ENCODE measurements at regions not wholly inside any gene's neighbourhood (a gene's known extent, or its start where the extent isn't known, plus 50 kb on each side); places are given as distances from the start of the nearest gene placed in this dataset.

GRCh38 chr9:11038366-11038765, 425.6 kb upstream of the PTPRD start:
- no peak overlapping the region for H3K4me3 ChIP-seq (ENCODE audit: low read depth, low read length)
- TF ChIP-seq CTCF (IDR thresholded peaks at IDR 0.05; ENCODE audit: insufficient read depth, low read depth, low read length): no peak
- no peak for DNase-seq (ENCODE audit: low read depth)

DNA sequence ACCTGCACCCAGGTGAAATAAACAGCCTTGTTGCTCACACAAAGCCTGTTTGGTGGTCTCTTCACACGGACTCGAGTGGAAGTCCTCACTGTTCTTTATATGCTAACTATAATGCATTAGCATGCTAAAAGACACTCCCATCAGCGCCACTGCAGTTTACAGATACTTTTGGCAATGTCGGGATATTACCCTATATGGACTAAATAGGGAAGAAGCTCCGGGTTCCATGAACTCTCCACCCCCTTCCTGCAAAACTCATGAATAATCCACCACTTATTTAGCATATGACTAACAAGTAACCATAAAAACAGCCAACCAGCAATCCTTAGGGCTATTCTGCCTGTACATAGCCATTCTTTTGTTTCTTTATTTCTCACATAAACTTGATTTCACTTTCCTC, 426.2 kb upstream of the PTPRD start:
- no peak for DNase-seq (ENCODE audit: low read depth)
- no peak for TF ChIP-seq CTCF (IDR thresholded peaks at IDR 0.05; ENCODE audit: insufficient read depth, low read depth, low read length)
- H3K4me3 ChIP-seq (ENCODE audit: low read depth, low read length): no peak overlapping the region

GRCh38 chr9:11045589-11045988, 432.8 kb upstream of the PTPRD start:
- no peak for DNase-seq (ENCODE audit: low read depth)
- TF ChIP-seq CTCF (IDR thresholded peaks at IDR 0.05; ENCODE audit: insufficient read depth, low read depth, low read length): no peak
- H3K4me3 ChIP-seq (ENCODE audit: low read depth, low read length): no peak overlapping the region

GRCh38 chr9:11063263-11063662, 450.5 kb upstream of the PTPRD start:
- DNase-seq (ENCODE audit: low read depth): no peak
- no peak for TF ChIP-seq CTCF (IDR thresholded peaks at IDR 0.05; ENCODE audit: insufficient read depth, low read depth, low read length)
- no peak overlapping the region for H3K4me3 ChIP-seq (ENCODE audit: low read depth, low read length)

GRCh38 chr9:11064909-11065308, 452.1 kb upstream of the PTPRD start:
- no peak for TF ChIP-seq CTCF (IDR thresholded peaks at IDR 0.05; ENCODE audit: insufficient read depth, low read depth, low read length)
- no peak overlapping the region for H3K4me3 ChIP-seq (ENCODE audit: low read depth, low read length)
- DNase-seq (ENCODE audit: low read depth): no peak

DNA sequence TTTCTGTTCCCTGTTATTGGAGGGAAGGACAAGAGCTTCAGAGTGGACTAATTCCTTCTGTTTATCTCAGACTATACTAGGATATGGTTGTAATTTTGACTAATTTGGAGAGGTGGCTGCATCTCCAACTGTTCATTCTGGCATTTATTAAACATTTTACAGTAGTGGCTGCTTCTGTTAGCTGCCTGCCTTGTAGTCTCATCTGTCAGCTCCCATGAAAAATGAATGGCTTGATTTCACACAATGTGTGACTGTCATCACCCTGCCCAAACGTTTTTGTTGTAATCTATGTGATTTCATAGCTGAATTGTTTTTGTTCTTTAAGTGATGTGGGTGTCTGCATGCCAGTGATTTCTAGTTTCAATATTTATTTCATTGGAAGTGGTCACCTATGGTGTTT, 459.4 kb upstream of the PTPRD start:
- no peak for TF ChIP-seq CTCF (IDR thresholded peaks at IDR 0.05; ENCODE audit: insufficient read depth, low read depth, low read length)
- no peak overlapping the region for H3K4me3 ChIP-seq (ENCODE audit: low read depth, low read length)
- DNase-seq (ENCODE audit: low read depth): no peak

- H3K4me3 ChIP-seq (ENCODE audit: low read depth, low read length): no peak overlapping the region
- TF ChIP-seq CTCF (IDR thresholded peaks at IDR 0.05; ENCODE audit: insufficient read depth, low read depth, low read length): no peak
- no peak for DNase-seq (ENCODE audit: low read depth)
These were observed 473.8 kb upstream of the PTPRD start for GRCh38 chr9:11086561-11086960.
